ENCODE measurements at regions not wholly inside any gene's neighbourhood (a gene's known extent, or its start where the extent isn't known, plus 50 kb on each side); places are given as distances from the start of the nearest gene placed in this dataset.
A peak's percentile ranks its signal among the peaks of the same experiment; 100 is the strongest.
"Not testable (repeated sequence)": the region's sequence is repeated elsewhere in the genome, so short reads cannot be mapped to it uniquely, and the experiment has no call there.

DNA sequence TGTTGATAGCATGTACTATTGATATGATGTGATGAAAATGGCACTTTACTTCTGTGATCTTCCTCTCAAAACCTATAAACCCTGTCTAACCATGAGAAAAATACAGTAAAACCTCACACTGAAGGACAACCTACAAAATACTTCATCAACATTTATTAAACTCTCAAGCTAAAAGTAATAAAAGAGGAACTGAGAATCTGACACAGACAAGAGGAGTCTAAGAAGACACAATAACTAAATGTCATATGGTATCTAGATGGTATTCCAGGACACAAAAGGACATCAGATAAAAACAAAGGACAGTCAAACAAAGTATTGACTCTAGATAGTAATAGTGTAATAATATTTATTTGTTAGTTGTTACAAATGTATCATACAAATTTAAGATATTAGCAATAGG, 655.3 kb downstream of the SH3BGRL start:
- no peak overlapping the region for H3K27ac Mint-ChIP-seq
- peaks cover 0 to 5% (median 0%) of the 10 kb centered on the region in 3 donors for H3K27me3 Mint-ChIP-seq (ENCODE audit: low read depth in 3 of 3)
- H3K4me3 Mint-ChIP-seq, result no peak overlapping the region
- no peak for DNase-seq
- no peaks in the 10 kb centered on the region for H3K4me1 Mint-ChIP-seq
- no peaks in the 10 kb centered on the region for H3K36me3 Mint-ChIP-seq
- peaks cover 0 to 5% (median 0%) of the 10 kb centered on the region in 6 donors for H3K9me3 Mint-ChIP-seq

DNA sequence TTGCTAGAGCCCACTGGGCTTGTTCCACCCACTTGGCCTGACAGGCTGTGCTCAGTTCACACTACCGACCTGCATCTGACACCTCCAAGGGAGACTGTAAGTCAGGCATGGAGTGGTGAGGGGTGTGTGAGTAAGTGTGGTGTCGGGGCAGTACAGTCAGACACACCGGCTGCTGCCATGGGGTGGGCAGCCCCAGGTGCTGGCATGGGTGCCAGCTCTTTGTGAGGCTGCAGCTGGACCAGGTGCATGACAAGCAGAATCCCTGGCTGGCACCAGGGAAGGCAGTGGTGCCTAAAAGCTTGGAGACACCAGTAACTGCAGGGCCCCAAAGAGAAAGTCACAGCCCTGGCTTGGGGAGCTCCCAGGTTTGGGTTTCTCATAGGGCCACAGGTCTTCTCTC, 665.0 kb downstream of the SH3BGRL start:
- Mint-ChIP-seq H3K9me3 (peaks cover 0 to 13% (median 3%) of the 10 kb centered on the region in 6 donors), H3K4me3 (no peak overlapping the region), H3K36me3 (no peaks in the 10 kb centered on the region), H3K27ac (no peak overlapping the region), H3K4me1 (no peaks in the 10 kb centered on the region), H3K27me3 (ENCODE audit: low read depth in 3 of 3) (no peaks in the 10 kb centered on the region)
- no peak for DNase-seq

GRCh38 chrX:81868979-81869378, 667.1 kb downstream of the SH3BGRL start:
- Mint-ChIP-seq H3K27ac (no peak overlapping the region), H3K27me3 (ENCODE audit: low read depth in 3 of 3) (no peaks in the 10 kb centered on the region), H3K9me3 (peaks cover 0 to 13% (median 3%) of the 10 kb centered on the region in 6 donors), H3K4me3 (no peak overlapping the region), H3K4me1 (no peaks in the 10 kb centered on the region), H3K36me3 (no peaks in the 10 kb centered on the region)
- DNase-seq, result no peak

- DNase-seq, result no peak
- no peaks in the 10 kb centered on the region for H3K4me1 Mint-ChIP-seq
- no peaks in the 10 kb centered on the region for H3K27me3 Mint-ChIP-seq (ENCODE audit: low read depth in 3 of 3)
- H3K9me3 Mint-ChIP-seq, result peaks cover 0 to 3% (median 0%) of the 10 kb centered on the region in 6 donors
- no peaks in the 10 kb centered on the region for H3K36me3 Mint-ChIP-seq
- H3K4me3 Mint-ChIP-seq, result no peak overlapping the region
- no peak overlapping the region for H3K27ac Mint-ChIP-seq
These were observed 672.9 kb downstream of the SH3BGRL start for GRCh38 chrX:81874807-81875206.

DNA sequence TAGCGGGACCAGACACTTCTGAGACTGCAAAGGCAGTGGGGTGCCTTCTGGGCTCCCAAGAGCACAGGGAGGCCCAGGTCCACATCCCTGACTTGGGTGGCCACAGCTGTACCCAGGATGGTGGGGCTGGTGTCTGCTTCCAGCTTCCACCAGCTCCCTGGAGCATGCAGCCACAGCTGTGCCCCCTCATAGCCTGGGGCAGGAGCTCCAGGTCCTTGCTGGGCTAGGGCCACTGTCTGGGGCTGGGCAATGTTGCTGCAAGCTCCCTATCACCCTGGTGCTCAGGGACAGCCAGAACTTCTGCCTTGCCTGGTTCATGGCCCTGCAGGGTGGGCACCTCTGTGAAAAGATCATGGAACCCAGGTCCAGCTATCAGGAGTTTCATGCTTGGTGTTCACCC, 673.9 kb downstream of the SH3BGRL start:
- no peak for DNase-seq
- Mint-ChIP-seq H3K27me3 (ENCODE audit: low read depth in 3 of 3) (no peaks in the 10 kb centered on the region), H3K4me3 (no peak overlapping the region), H3K36me3 (no peaks in the 10 kb centered on the region), H3K27ac (no peak overlapping the region), H3K4me1 (no peaks in the 10 kb centered on the region), H3K9me3 (peaks cover 0 to 3% (median 0%) of the 10 kb centered on the region in 6 donors)

GRCh38 chrX:81876437-81876836, 674.5 kb downstream of the SH3BGRL start:
- no peak overlapping the region for H3K27ac Mint-ChIP-seq
- DNase-seq, result no peak

GRCh38 chrX:81890521-81890920, 688.6 kb downstream of the SH3BGRL start:
- Mint-ChIP-seq H3K36me3 (peaks cover 0 to 3% (median 0%) of the 10 kb centered on the region in 3 donors), H3K4me3 (no peak overlapping the region), H3K4me1 (no peaks in the 10 kb centered on the region), H3K27ac (no peak overlapping the region), H3K9me3 (peaks cover 0 to 4% (median 0%) of the 10 kb centered on the region in 6 donors), H3K27me3 (ENCODE audit: low read depth in 3 of 3) (peaks cover 0 to 2% (median 1%) of the 10 kb centered on the region in 3 donors)
- DNase-seq, result no peak

More at GRCh38 chrX:81876437-81876836, 674.5 kb downstream of the SH3BGRL start:
- peaks cover 0 to 3% (median 0%) of the 10 kb centered on the region in 6 donors for H3K9me3 Mint-ChIP-seq
- no peaks in the 10 kb centered on the region for H3K4me1 Mint-ChIP-seq
- no peak overlapping the region for H3K4me3 Mint-ChIP-seq
- no peaks in the 10 kb centered on the region for H3K36me3 Mint-ChIP-seq
- H3K27me3 Mint-ChIP-seq (ENCODE audit: low read depth in 3 of 3), result no peaks in the 10 kb centered on the region

DNA sequence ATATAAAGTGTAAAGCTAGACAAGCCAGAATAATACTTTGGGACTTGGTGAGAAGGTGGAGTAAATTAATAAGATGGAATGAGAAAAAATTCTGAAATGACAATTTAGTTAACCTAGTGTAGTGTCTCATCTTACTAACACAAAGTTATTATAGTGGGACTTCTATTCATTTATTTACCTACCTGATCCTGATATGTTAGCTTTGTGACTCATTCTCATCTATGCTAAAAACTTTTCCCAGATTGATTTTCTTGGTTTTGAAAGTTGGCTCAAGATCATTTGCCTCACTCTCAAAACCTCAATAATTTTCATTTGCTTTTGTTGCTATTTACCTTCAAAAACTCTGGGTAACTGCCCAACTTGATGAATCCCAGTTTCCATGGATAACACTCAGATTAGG, 698.6 kb downstream of the SH3BGRL start:
- no peak overlapping the region for H3K4me3 Mint-ChIP-seq
- H3K36me3 Mint-ChIP-seq, result no peaks in the 10 kb centered on the region
- H3K9me3 Mint-ChIP-seq, result peaks cover 0 to under 1% (median 0%) of the 10 kb centered on the region in 6 donors
- no peaks in the 10 kb centered on the region for H3K4me1 Mint-ChIP-seq
- H3K27ac Mint-ChIP-seq, result no peak overlapping the region
- DNase-seq, result no peak
- H3K27me3 Mint-ChIP-seq (ENCODE audit: low read depth in 3 of 3), result peaks cover 0 to 4% (median 0%) of the 10 kb centered on the region in 3 donors

GRCh38 chrX:81925812-81926211, 723.9 kb downstream of the SH3BGRL start:
- Mint-ChIP-seq H3K27me3 (ENCODE audit: low read depth in 3 of 3) (peaks cover 0 to 1% (median 0%) of the 10 kb centered on the region in 3 donors), H3K4me3 (no peak overlapping the region), H3K36me3 (no peaks in the 10 kb centered on the region), H3K9me3 (no peaks in the 10 kb centered on the region), H3K4me1 (no peaks in the 10 kb centered on the region), H3K27ac (no peak overlapping the region)
- DNase-seq, result no peak

- H3K27me3 Mint-ChIP-seq (ENCODE audit: low read depth in 3 of 3); H3K4me1 Mint-ChIP-seq; H3K27ac Mint-ChIP-seq: not testable (repeated sequence)
These were observed 744.0 kb downstream of the SH3BGRL start for GRCh38 chrX:81945911-81946310.

GRCh38 chrX:81957318-81957717, 755.4 kb downstream of the SH3BGRL start:
- Mint-ChIP-seq H3K27ac (no peak overlapping the region), H3K4me1 (no peaks in the 10 kb centered on the region), H3K36me3 (no peaks in the 10 kb centered on the region), H3K4me3 (no peak overlapping the region), H3K9me3 (no peaks in the 10 kb centered on the region), H3K27me3 (ENCODE audit: low read depth in 3 of 3) (peaks cover 1 to 8% (median 2%) of the 10 kb centered on the region in 3 donors)
- DNase-seq, result no peak

More at GRCh38 chrX:81945911-81946310, 744.0 kb downstream of the SH3BGRL start:
- DNase-seq, H3K4me3 Mint-ChIP-seq, H3K36me3 Mint-ChIP-seq, H3K9me3 Mint-ChIP-seq: not testable (repeated sequence)

GRCh38 chrX:81957900-81958545, 756.1 kb downstream of the SH3BGRL start:
- no peak overlapping the region for H3K4me3 Mint-ChIP-seq
- no peaks in the 10 kb centered on the region for H3K4me1 Mint-ChIP-seq
- DNase-seq, result peak in 2 of 3 donors; percentile 16 to 29
- peaks cover 1 to 8% (median 2%) of the 10 kb centered on the region in 3 donors for H3K27me3 Mint-ChIP-seq (ENCODE audit: low read depth in 3 of 3)
- H3K36me3 Mint-ChIP-seq, result no peaks in the 10 kb centered on the region
- no peak overlapping the region for H3K27ac Mint-ChIP-seq
- no peaks in the 10 kb centered on the region for H3K9me3 Mint-ChIP-seq

- H3K4me3 Mint-ChIP-seq, result no peak overlapping the region
- no peaks in the 10 kb centered on the region for H3K36me3 Mint-ChIP-seq
- DNase-seq, result no peak
- no peaks in the 10 kb centered on the region for H3K4me1 Mint-ChIP-seq
- peaks cover 0 to 2% (median 0%) of the 10 kb centered on the region in 6 donors for H3K9me3 Mint-ChIP-seq
- no peak overlapping the region for H3K27ac Mint-ChIP-seq
- H3K27me3 Mint-ChIP-seq (ENCODE audit: low read depth in 3 of 3), result peaks cover 1 to 14% (median 2%) of the 10 kb centered on the region in 3 donors
These were observed 758.1 kb downstream of the SH3BGRL start for GRCh38 chrX:81959964-81960363.

DNA sequence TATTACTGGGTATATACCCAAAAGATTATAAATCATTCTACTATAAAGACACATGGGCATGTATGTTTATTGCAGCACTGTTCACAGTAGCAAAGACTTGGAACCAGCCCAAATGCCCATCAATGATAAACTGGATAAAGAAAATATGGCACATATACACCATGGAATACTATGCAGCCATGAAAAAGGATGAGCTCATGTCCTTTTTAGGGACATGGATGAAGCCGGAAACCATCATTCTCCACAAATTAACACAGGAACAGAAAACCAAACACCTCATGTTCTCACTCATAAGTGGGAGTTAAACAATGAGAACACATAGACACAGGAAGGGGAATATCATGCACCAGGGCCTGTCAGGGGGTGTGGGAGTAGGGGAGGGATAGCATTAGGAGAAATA, 772.5 kb downstream of the SH3BGRL start:
- H3K27ac Mint-ChIP-seq; H3K9me3 Mint-ChIP-seq; DNase-seq; H3K36me3 Mint-ChIP-seq; H3K4me1 Mint-ChIP-seq; H3K27me3 Mint-ChIP-seq (ENCODE audit: low read depth in 3 of 3); H3K4me3 Mint-ChIP-seq: not testable (repeated sequence)
